Sigmoid colon (tissue), 3 donors: ENCODE measurements at regions not wholly inside any gene's neighbourhood (a gene's known extent, or its start where the extent isn't known, plus 50 kb on each side); places are given as distances from the start of the nearest gene placed in this dataset.

Experiments used
- CTCF ChIP-seq, 4 experiments: fragments of 450-650 bp in 3 of 4; fragments of 200-600 bp in 1 of 4; IDR thresholded peaks; one replicate each; pipeline ENCODE4 v1.5.1; 2016 to 2019; ENCODE audit warnings: antibody characterized with exemption in 4 of 4, mild to moderate bottlenecking in 3 of 4, moderate library complexity in 2 of 4
- POLR2A ChIP-seq, 2 donors: fragments of 450-650 bp; IDR thresholded peaks; one replicate each; pipeline ENCODE4 v1.6.1; 2016; ENCODE audit warnings: antibody characterized with exemption in 2 of 2, mild to moderate bottlenecking in 2 of 2, moderate library complexity in 2 of 2

- TF ChIP-seq CTCF (IDR thresholded peaks at IDR 0.05) (no peak), POLR2A (IDR thresholded peaks at IDR 0.05) (no peak)
Observed at GRCh38 chr3:72290859-72291638, 506.1 kb upstream of the PROK2 start.
